Large intestine (tissue), 3 donors: ENCODE measurements at regions not wholly inside any gene's neighbourhood (a gene's known extent, or its start where the extent isn't known, plus 50 kb on each side); places are given as distances from the start of the nearest gene placed in this dataset.
A peak's percentile ranks its signal among the peaks of the same experiment; 100 is the strongest.

Source experiments
- DNase-seq, 2 donors: peaks; one replicate each; pipeline versions ENCODE4 v3.0.0 to v3.0.0-alpha.2; 2013
- H3K27ac ChIP-seq: one replicate; pipeline ENCODE4 v1.5.1; 2013; ENCODE audit warnings: low read length
- H3K27me3 ChIP-seq: 2 replicates; pipeline ENCODE4 v1.6.1; 2013; ENCODE audit warnings: low read length; ENCODE audit not compliant: control insufficient read depth, insufficient read depth
- H3K36me3 ChIP-seq: 2 replicates; pipeline ENCODE4 v1.6.1; 2013; ENCODE audit warnings: low read length; ENCODE audit not compliant: control insufficient read depth, insufficient read depth
- H3K4me1 ChIP-seq: one replicate; pipeline ENCODE4 v1.6.1; 2013; ENCODE audit warnings: low read length; ENCODE audit not compliant: control insufficient read depth, insufficient read depth
- H3K4me3 ChIP-seq: one replicate; pipeline ENCODE4 v1.5.1; 2013; ENCODE audit warnings: low read length
- H3K9me3 ChIP-seq: one replicate; pipeline ENCODE4 v1.6.1; 2013; ENCODE audit warnings: mild to moderate bottlenecking, low read depth, low read length, moderate library complexity; ENCODE audit not compliant: control insufficient read depth
- WGBS: methylation state at CpG from one replicate; pipeline ENCODE4 v1.1.5; 2013; ENCODE audit warnings: low lambda C conversion rate; ENCODE audit not compliant: insufficient coverage; 5-methylcytosine and 5-hydroxymethylcytosine counted together

- Histone ChIP-seq H3K27ac (peak overlapping the region; percentile 39), H3K36me3 (no peaks in the 10 kb centered on the region), H3K9me3 (peaks cover 2% of the 10 kb centered on the region), H3K4me1 (peaks cover 41% of the 10 kb centered on the region), H3K27me3 (no peaks in the 10 kb centered on the region), H3K4me3 (no peak overlapping the region)
- DNase-seq = peak; percentile 40 to 69
- WGBS = no CpG with 5 or more reads among the region's 5 CpGs
Observed at GRCh38 chr2:47315475-47315874, 53.6 kb upstream of the EPCAM start.

GRCh38 chr2:47313728-47314127, 55.4 kb upstream of the EPCAM start:
- DNase-seq = no peak
- no peaks in the 10 kb centered on the region for H3K27me3 ChIP-seq
- H3K27ac ChIP-seq = peak overlapping the region; percentile 84
- peaks cover 2% of the 10 kb centered on the region for H3K9me3 ChIP-seq
- no peaks in the 10 kb centered on the region for H3K36me3 ChIP-seq
- no CpG with 5 or more reads among the region's 2 CpGs for WGBS
- H3K4me1 ChIP-seq = peaks cover 54% of the 10 kb centered on the region
- no peak overlapping the region for H3K4me3 ChIP-seq

GRCh38 chr2:47313141-47313691, 55.9 kb upstream of the EPCAM start:
- peaks cover 59% of the 10 kb centered on the region for H3K4me1 ChIP-seq
- peaks cover 2% of the 10 kb centered on the region for H3K9me3 ChIP-seq
- peak overlapping the region; percentile 84 for H3K27ac ChIP-seq
- H3K36me3 ChIP-seq = no peaks in the 10 kb centered on the region
- no peaks in the 10 kb centered on the region for H3K27me3 ChIP-seq
- WGBS = 17% methylated on average over 1 of the region's 6 CpGs
- DNase-seq = peak; percentile 84 to 93
- H3K4me3 ChIP-seq = no peak overlapping the region

- DNase-seq = peak; percentile 64 to 76
- Histone ChIP-seq H3K36me3 (no peaks in the 10 kb centered on the region), H3K4me1 (peaks cover 67% of the 10 kb centered on the region), H3K27me3 (no peaks in the 10 kb centered on the region), H3K4me3 (no peak overlapping the region), H3K27ac (peak overlapping the region; percentile 84), H3K9me3 (peaks cover 2% of the 10 kb centered on the region)
- WGBS = no CpG with 5 or more reads among the region's 1 CpG
Observed at GRCh38 chr2:47312491-47312850, 56.6 kb upstream of the EPCAM start.

GRCh38 chr2:47311764-47312490, 57.2 kb upstream of the EPCAM start:
- H3K4me1 ChIP-seq = peaks cover 72% of the 10 kb centered on the region
- H3K36me3 ChIP-seq = no peaks in the 10 kb centered on the region
- no peak for DNase-seq
- 100% methylated on average over 1 of the region's 7 CpGs for WGBS
- H3K9me3 ChIP-seq = peaks cover 2% of the 10 kb centered on the region
- H3K27ac ChIP-seq = peak overlapping the region; percentile 84
- H3K27me3 ChIP-seq = no peaks in the 10 kb centered on the region
- H3K4me3 ChIP-seq = no peak overlapping the region

- peak in 1 of 2 donors; percentile 70 for DNase-seq
- WGBS = no CpG with 5 or more reads among the region's 13 CpGs
- Histone ChIP-seq H3K4me3 (no peak overlapping the region), H3K36me3 (no peaks in the 10 kb centered on the region), H3K27ac (peak overlapping the region; percentile 84), H3K9me3 (peaks cover 2% of the 10 kb centered on the region), H3K4me1 (peaks cover 79% of the 10 kb centered on the region), H3K27me3 (no peaks in the 10 kb centered on the region)
Observed at GRCh38 chr2:47310801-47311560, 58.1 kb upstream of the EPCAM start.

GRCh38 chr2:47309952-47310800, 58.9 kb upstream of the EPCAM start:
- Histone ChIP-seq H3K4me3 (no peak overlapping the region), H3K27ac (peak overlapping the region; percentile 84), H3K9me3 (no peaks in the 10 kb centered on the region), H3K27me3 (no peaks in the 10 kb centered on the region), H3K36me3 (no peaks in the 10 kb centered on the region), H3K4me1 (peaks cover 77% of the 10 kb centered on the region)
- peak; percentile 93 to 98 for DNase-seq
- WGBS = no CpG with 5 or more reads among the region's 9 CpGs

GRCh38 chr2:47309472-47309951, 59.6 kb upstream of the EPCAM start:
- H3K9me3 ChIP-seq = no peaks in the 10 kb centered on the region
- WGBS = no CpG with 5 or more reads among the region's 5 CpGs
- H3K27me3 ChIP-seq = no peaks in the 10 kb centered on the region
- no peak for DNase-seq
- peaks cover 74% of the 10 kb centered on the region for H3K4me1 ChIP-seq
- no peaks in the 10 kb centered on the region for H3K36me3 ChIP-seq
- no peak overlapping the region for H3K4me3 ChIP-seq
- H3K27ac ChIP-seq = peak overlapping the region; percentile 84

- Histone ChIP-seq H3K27me3 (no peaks in the 10 kb centered on the region), H3K4me1 (peaks cover 61% of the 10 kb centered on the region), H3K36me3 (no peaks in the 10 kb centered on the region), H3K9me3 (no peaks in the 10 kb centered on the region), H3K4me3 (no peak overlapping the region), H3K27ac (peak overlapping the region; percentile 84)
- no peak for DNase-seq
Observed at GRCh38 chr2:47307066-47307465, 62.0 kb upstream of the EPCAM start.

GRCh38 chr2:47304654-47305053, 64.5 kb upstream of the EPCAM start:
- Histone ChIP-seq H3K27ac (no peak overlapping the region), H3K27me3 (no peaks in the 10 kb centered on the region), H3K4me1 (peaks cover 52% of the 10 kb centered on the region), H3K9me3 (no peaks in the 10 kb centered on the region), H3K36me3 (no peaks in the 10 kb centered on the region), H3K4me3 (no peak overlapping the region)
- WGBS = no CpG with 5 or more reads among the region's 4 CpGs
- DNase-seq = no peak
